Keratinocyte (primary cell): ENCODE measurements at regions not wholly inside any gene's neighbourhood (a gene's known extent, or its start where the extent isn't known, plus 50 kb on each side); places are given as distances from the start of the nearest gene placed in this dataset.

Experiments
- DNase-seq: peaks from one replicate; pipeline ENCODE4 v3.0.0-alpha.2; 2011; ENCODE audit warnings: low read depth, missing footprints, low spot score
- FAIRE-seq: peaks from 2 replicates; lab custom pipeline; 2011; peaks lifted over from hg19 to GRCh38; lab: Jason Lieb, UNC
- H2AFZ ChIP-seq: 2 replicates; pipeline ENCODE4 v1.6.0; 2012; ENCODE audit warnings: low read length, control low read depth, inconsistent platforms; ENCODE audit not compliant: control insufficient read depth
- H3K27ac ChIP-seq: 2 replicates; pipeline ENCODE4 v1.5.1; 2011; ENCODE audit warnings: low read length; ENCODE audit not compliant: control insufficient read depth, insufficient read depth
- H3K27me3 ChIP-seq: 3 replicates; pipeline ENCODE4 v1.6.0; 2011; ENCODE audit warnings: low read length; ENCODE audit not compliant: control insufficient read depth, insufficient read depth; ENCODE audit errors: extremely low read depth
- H3K36me3 ChIP-seq, 2 experiments: 2 replicates in 1 of 2; 3 replicates in 1 of 2; pipeline ENCODE4 v1.5.1; 2011; ENCODE audit warnings: low read length in 2 of 2, mild to moderate bottlenecking in 1 of 2; ENCODE audit not compliant: control insufficient read depth in 2 of 2, insufficient read depth in 2 of 2; ENCODE audit errors: extremely low read depth in 1 of 2
- H3K4me1 ChIP-seq: 3 replicates; pipeline ENCODE4 v1.5.1; 2011; ENCODE audit warnings: low read length; ENCODE audit not compliant: control insufficient read depth, insufficient read depth; ENCODE audit errors: extremely low read depth
- H3K4me2 ChIP-seq: 3 replicates; pipeline ENCODE4 v1.6.0; 2011; ENCODE audit warnings: low read depth, low read length; ENCODE audit not compliant: control insufficient read depth, insufficient read depth; ENCODE audit errors: extremely low read depth
- H3K4me3 ChIP-seq, 3 experiments: fragments of 200-600 bp in 1 of 3; sonication (generic) in 1 of 3; 2 replicates in 2 of 3; 3 replicates in 1 of 3; pipeline ENCODE4 v1.5.1; 2011 to 2016; ENCODE audit warnings: low read length in 3 of 3, mild to moderate bottlenecking in 3 of 3, control low read depth in 2 of 3, inconsistent platforms in 1 of 3, low read depth in 1 of 3, mixed read lengths in 1 of 3, mixed run types in 1 of 3, moderate library complexity in 1 of 3; ENCODE audit not compliant: control insufficient read depth in 2 of 3, insufficient read depth in 2 of 3; ENCODE audit errors: extremely low read depth in 1 of 3
- H3K79me2 ChIP-seq: 2 replicates; pipeline ENCODE4 v1.6.0; 2012; ENCODE audit warnings: low read length; ENCODE audit not compliant: control insufficient read depth, insufficient read depth
- H3K9ac ChIP-seq: 3 replicates; pipeline ENCODE4 v1.6.0; 2011; ENCODE audit warnings: low read length; ENCODE audit not compliant: control insufficient read depth, insufficient read depth; ENCODE audit errors: extremely low read depth
- H3K9me1 ChIP-seq: 3 replicates; pipeline ENCODE4 v1.6.0; 2011; ENCODE audit warnings: low read length; ENCODE audit not compliant: control insufficient read depth, insufficient read depth; ENCODE audit errors: extremely low read depth
- H3K9me3 ChIP-seq: 2 replicates; pipeline ENCODE4 v1.5.1; 2012; ENCODE audit warnings: low read depth, low read length; ENCODE audit not compliant: control insufficient read depth
- H4K20me1 ChIP-seq: 3 replicates; pipeline ENCODE4 v1.6.0; 2011; ENCODE audit warnings: low read length; ENCODE audit not compliant: control insufficient read depth, insufficient read depth; ENCODE audit errors: extremely low read depth
- EZH2 ChIP-seq: IDR thresholded peaks from one replicate; pipeline ENCODE4 v1.6.1; 2012; ENCODE audit warnings: inconsistent platforms, mild to moderate bottlenecking, low read length, moderate library complexity
- dilution Hi-C: fragments of 300-500 bp; cut with MboI; formaldehyde crosslinking; loops from one replicate; pipeline ENCODE4 v1.7.0; 2020; ENCODE audit warnings: low sequenced_read_pairs; ENCODE audit not compliant: extremely low pct_ligation_motif_present
- TF ChIP-seq, protein P1 (sequence below), 3 experiments: IDR thresholded peaks in 1 of 3; conservative IDR thresholded peaks in 1 of 3; optimal IDR thresholded peaks in 1 of 3; 2 replicates in 2 of 3; 3 replicates in 1 of 3; pipeline versions ENCODE3 to v1.5.1; 2011; ENCODE audit warnings: low read length in 3 of 3, mild to moderate bottlenecking in 3 of 3, moderate library complexity in 2 of 3, control low read depth in 1 of 3, inconsistent platforms in 1 of 3; ENCODE audit not compliant: insufficient read depth in 2 of 3; ENCODE audit errors: extremely low read depth in 1 of 3

DNA sequence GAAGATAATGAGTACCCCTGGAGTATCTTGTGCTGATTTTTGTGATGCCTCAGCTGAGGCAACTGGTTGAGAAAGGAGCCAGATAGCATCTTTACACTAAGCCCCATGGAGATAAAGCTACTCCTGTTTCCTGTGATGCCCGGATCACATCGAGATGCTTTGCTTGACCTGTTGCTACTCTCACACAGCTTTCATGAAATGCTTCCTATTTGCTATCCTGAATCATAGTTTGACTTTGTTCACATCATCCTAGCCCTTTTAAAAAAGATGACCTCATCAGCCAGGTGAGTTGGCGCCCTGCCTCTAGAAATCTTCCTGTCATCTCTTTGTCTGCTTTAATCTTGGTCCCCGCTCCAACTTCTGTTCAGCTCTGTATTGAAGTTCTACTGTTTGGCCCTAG is 409.6 kb upstream of the TBL1XR1 start:
- dilution Hi-C loops = no loop called here
- Histone ChIP-seq H3K79me2 (no peaks in the 10 kb centered on the region), H3K9me3 (no peaks in the 10 kb centered on the region), H3K9me1 (no peaks in the 10 kb centered on the region), H3K36me3 (no peaks in the 10 kb centered on the region), H3K4me2 (no peak overlapping the region), H3K4me3 (no peak overlapping the region), H4K20me1 (no peaks in the 10 kb centered on the region), H3K27me3 (no peaks in the 10 kb centered on the region), H2AFZ (peak overlapping the region; percentile 40), H3K27ac (no peak overlapping the region), H3K4me1 (peaks cover 19% of the 10 kb centered on the region), H3K9ac (no peak overlapping the region)
- FAIRE-seq (peak; percentile 32), DNase-seq (no peak)
- no peak for TF ChIP-seq EZH2
- TF ChIP-seq, protein P1, sequence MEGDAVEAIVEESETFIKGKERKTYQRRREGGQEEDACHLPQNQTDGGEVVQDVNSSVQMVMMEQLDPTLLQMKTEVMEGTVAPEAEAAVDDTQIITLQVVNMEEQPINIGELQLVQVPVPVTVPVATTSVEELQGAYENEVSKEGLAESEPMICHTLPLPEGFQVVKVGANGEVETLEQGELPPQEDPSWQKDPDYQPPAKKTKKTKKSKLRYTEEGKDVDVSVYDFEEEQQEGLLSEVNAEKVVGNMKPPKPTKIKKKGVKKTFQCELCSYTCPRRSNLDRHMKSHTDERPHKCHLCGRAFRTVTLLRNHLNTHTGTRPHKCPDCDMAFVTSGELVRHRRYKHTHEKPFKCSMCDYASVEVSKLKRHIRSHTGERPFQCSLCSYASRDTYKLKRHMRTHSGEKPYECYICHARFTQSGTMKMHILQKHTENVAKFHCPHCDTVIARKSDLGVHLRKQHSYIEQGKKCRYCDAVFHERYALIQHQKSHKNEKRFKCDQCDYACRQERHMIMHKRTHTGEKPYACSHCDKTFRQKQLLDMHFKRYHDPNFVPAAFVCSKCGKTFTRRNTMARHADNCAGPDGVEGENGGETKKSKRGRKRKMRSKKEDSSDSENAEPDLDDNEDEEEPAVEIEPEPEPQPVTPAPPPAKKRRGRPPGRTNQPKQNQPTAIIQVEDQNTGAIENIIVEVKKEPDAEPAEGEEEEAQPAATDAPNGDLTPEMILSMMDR (optimal IDR thresholded peaks at IDR 0.05 in 1 of 3, IDR thresholded peaks at IDR 0.05 in 1 of 3, conservative IDR thresholded peaks at IDR 0.05 in 1 of 3; ENCODE audit: extremely low read depth in 1 of 3, insufficient read depth in 2 of 3, low read length in 3 of 3) = no peak

GRCh38 chr3:177607589-177607988 is 410.3 kb upstream of the TBL1XR1 start:
- dilution Hi-C loops = no loop called here
- no peaks in the 10 kb centered on the region for H4K20me1 ChIP-seq
- no peaks in the 10 kb centered on the region for H3K9me3 ChIP-seq
- peaks cover 13% of the 10 kb centered on the region for H3K4me1 ChIP-seq
- TF ChIP-seq, protein P1 (optimal IDR thresholded peaks at IDR 0.05 in 1 of 3, IDR thresholded peaks at IDR 0.05 in 1 of 3, conservative IDR thresholded peaks at IDR 0.05 in 1 of 3; ENCODE audit: extremely low read depth in 1 of 3, insufficient read depth in 2 of 3, low read length in 3 of 3) = no peak
- no peak for TF ChIP-seq EZH2
- no peak overlapping the region for H3K4me2 ChIP-seq
- no peaks in the 10 kb centered on the region for H3K27me3 ChIP-seq
- no peak overlapping the region for H3K27ac ChIP-seq
- no peaks in the 10 kb centered on the region for H3K9me1 ChIP-seq
- H3K79me2 ChIP-seq = no peaks in the 10 kb centered on the region
- no peak overlapping the region for H3K9ac ChIP-seq
- no peak for FAIRE-seq
- H2AFZ ChIP-seq = no peak overlapping the region
- no peak for DNase-seq
- no peaks in the 10 kb centered on the region for H3K36me3 ChIP-seq
- no peak overlapping the region for H3K4me3 ChIP-seq
